Transverse colon (tissue), 4 donors: ENCODE measurements at regions not wholly inside any gene's neighbourhood (a gene's known extent, or its start where the extent isn't known, plus 50 kb on each side); places are given as distances from the start of the nearest gene placed in this dataset.
A peak's percentile ranks its signal among the peaks of the same experiment; 100 is the strongest.

ENCODE experiments used
- DNase-seq: peaks from one replicate; pipeline ENCODE4 v3.0.0-alpha.2; 2019
- H3K27ac ChIP-seq, 4 donors: fragments of 200-600 bp; sonication (generic); 2 replicates each; pipeline ENCODE4 v1.5.1; 2016 to 2018; ENCODE audit warnings: inconsistent platforms in 4 of 4
- H3K27me3 ChIP-seq: fragments of 200-600 bp; sonication (generic); 2 replicates; pipeline ENCODE4 v1.5.1; 2017; ENCODE audit warnings: inconsistent platforms
- H3K36me3 ChIP-seq, 4 donors: fragments of 200-600 bp; sonication (generic); 2 replicates each; pipeline ENCODE4 v1.5.1; 2017 to 2019; ENCODE audit warnings: inconsistent platforms in 4 of 4
- H3K4me1 ChIP-seq, 4 donors: fragments of 200-600 bp; sonication (generic); 2 replicates each; pipeline ENCODE4 v1.5.1; 2017 to 2020; ENCODE audit warnings: inconsistent platforms in 4 of 4
- H3K4me3 ChIP-seq, 4 donors: fragments of 200-600 bp; sonication (generic); 1 replicate in 1 of 4; 2 replicates in 3 of 4; pipeline versions ENCODE4 v1.5.1 to v1.6.1; 2017 to 2019; ENCODE audit warnings: inconsistent platforms in 4 of 4
- H3K9me3 ChIP-seq, 2 donors: fragments of 200-600 bp; sonication (generic); 2 replicates each; pipeline ENCODE4 v1.5.1; 2017 to 2019; ENCODE audit warnings: inconsistent platforms in 2 of 2
- EP300 ChIP-seq: sonication (generic); formaldehyde crosslinking; IDR thresholded peaks from one replicate; pipeline ENCODE4 v1.6.1; 2017; ENCODE audit warnings: antibody characterized with exemption, low read depth
- POLR2A ChIP-seq: fragments of 450-650 bp; IDR thresholded peaks from one replicate; pipeline ENCODE4 v1.6.1; 2016; ENCODE audit warnings: antibody characterized with exemption, mild to moderate bottlenecking, moderate library complexity
- POLR2AphosphoS5 ChIP-seq, 3 donors: sonication (generic); formaldehyde crosslinking; IDR thresholded peaks; one replicate each; pipeline ENCODE4 v1.6.1; 2016; ENCODE audit warnings: antibody characterized with exemption in 3 of 3
- WGBS, 2 donors: methylation state at CpG; one replicate each; pipeline ENCODE4 v1.1.5; 2018; ENCODE audit warnings: low coverage in 1 of 2; 5-methylcytosine and 5-hydroxymethylcytosine counted together
- in situ Hi-C, 4 donors: fragments of 200-750 bp; cut with MboI; loops; one replicate each; pipeline versions ENCODE4 v1.15.0 to v1.15.1; 2017; ENCODE audit warnings: low sequenced_read_pairs in 3 of 4, low pct_ligation_motif_present in 1 of 4, low pct_unique_long_range_greater_than_20kb in 1 of 4
- intact Hi-C: fragments of 100-400 bp; cut with DNase I; formaldehyde crosslinking; loops from one replicate; pipeline ENCODE4 v1.15.1; 2023; ENCODE audit warnings: low total_unique reads
- TF ChIP-seq, protein P1 (sequence below), 5 experiments: fragments of 200-600 bp in 3 of 5; fragments of 450-650 bp in 2 of 5; sonication (generic) in 3 of 5; IDR thresholded peaks; 1 replicate in 2 of 5; 2 replicates in 3 of 5; pipeline ENCODE4 v1.5.1; 2016 to 2017; ENCODE audit warnings: antibody characterized with exemption in 5 of 5, inconsistent platforms in 3 of 5, mild to moderate bottlenecking in 2 of 5, moderate library complexity in 1 of 5

DNA sequence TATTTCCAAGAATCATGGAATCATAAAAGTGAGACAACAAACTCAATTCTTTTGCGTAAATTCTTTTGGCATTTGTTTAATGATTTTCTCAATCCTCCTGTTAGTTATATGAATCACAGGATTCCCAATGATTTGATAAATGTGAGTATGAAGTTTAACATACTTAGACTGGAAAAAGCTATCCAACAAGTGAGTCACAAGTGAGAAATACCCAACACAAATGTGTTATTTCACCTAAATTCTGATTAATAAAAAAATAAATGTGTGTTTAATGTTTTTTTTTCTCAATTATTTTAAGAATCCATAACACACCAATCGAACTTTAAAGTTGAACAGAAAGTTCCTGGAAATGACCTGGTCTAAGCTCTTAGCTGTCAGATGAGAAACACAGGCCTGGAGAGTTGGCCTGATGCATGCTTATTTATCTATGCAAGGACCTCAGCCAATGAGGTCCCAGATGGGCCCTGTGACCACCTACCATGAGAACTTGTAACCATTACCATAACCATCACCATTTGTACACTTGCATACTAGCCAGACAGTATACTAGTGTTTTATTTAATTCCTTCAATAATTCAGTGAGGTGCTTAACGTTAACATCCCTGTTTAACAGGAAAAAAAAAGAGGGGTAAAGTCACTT lies 386.7 kb downstream of the SPRY1 start:
- intact Hi-C loops = no loop called here

DNA sequence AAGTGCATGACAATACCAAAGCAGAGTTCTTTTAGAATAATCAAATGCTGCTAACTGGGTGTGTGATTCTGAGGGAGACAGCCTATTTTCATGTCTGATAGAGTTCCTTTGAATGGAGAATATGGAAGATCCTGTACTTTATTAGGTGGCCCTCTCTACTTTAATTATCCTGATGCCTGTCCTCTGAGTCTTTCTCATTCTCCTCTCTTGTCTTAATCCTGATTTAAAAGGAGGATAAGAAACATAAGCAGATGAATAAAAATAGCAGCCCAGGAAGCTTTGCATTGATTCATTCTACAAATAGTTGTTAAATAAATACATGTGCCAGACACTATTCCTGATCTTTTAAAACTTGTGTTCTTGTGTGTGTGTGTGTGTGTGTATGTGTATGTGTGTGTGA lies 387.3 kb downstream of the SPRY1 start:
- in situ Hi-C loops = no loop called here
- TF ChIP-seq EP300 (no peak), POLR2A (no peak), POLR2AphosphoS5 (IDR thresholded peaks at IDR 0.05) (no peak)
- TF ChIP-seq, protein P1, sequence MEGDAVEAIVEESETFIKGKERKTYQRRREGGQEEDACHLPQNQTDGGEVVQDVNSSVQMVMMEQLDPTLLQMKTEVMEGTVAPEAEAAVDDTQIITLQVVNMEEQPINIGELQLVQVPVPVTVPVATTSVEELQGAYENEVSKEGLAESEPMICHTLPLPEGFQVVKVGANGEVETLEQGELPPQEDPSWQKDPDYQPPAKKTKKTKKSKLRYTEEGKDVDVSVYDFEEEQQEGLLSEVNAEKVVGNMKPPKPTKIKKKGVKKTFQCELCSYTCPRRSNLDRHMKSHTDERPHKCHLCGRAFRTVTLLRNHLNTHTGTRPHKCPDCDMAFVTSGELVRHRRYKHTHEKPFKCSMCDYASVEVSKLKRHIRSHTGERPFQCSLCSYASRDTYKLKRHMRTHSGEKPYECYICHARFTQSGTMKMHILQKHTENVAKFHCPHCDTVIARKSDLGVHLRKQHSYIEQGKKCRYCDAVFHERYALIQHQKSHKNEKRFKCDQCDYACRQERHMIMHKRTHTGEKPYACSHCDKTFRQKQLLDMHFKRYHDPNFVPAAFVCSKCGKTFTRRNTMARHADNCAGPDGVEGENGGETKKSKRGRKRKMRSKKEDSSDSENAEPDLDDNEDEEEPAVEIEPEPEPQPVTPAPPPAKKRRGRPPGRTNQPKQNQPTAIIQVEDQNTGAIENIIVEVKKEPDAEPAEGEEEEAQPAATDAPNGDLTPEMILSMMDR (IDR thresholded peaks at IDR 0.05) = no peak

More for the DNA sequence above, 386.7 kb downstream of the SPRY1 start:
- DNase-seq = no peak
- Histone ChIP-seq H3K4me3 (no peak overlapping the region), H3K9me3 (no peaks in the 10 kb centered on the region), H3K4me1 (peaks cover 0 to 15% (median 7%) of the 10 kb centered on the region in 4 donors), H3K27ac (peak overlapping the region; percentile 61 to 77 (median 64)), H3K27me3 (no peaks in the 10 kb centered on the region), H3K36me3 (no peaks in the 10 kb centered on the region)
- WGBS, 2 donors = 60 to 66% methylated on average over 3 of the region's 3 CpGs
- in situ Hi-C loops = no loop called here
- no peak for TF ChIP-seq EP300
- TF ChIP-seq, protein P1 (IDR thresholded peaks at IDR 0.05) = no peak
- no peak for TF ChIP-seq POLR2AphosphoS5 (IDR thresholded peaks at IDR 0.05)
- TF ChIP-seq POLR2A = no peak

DNA sequence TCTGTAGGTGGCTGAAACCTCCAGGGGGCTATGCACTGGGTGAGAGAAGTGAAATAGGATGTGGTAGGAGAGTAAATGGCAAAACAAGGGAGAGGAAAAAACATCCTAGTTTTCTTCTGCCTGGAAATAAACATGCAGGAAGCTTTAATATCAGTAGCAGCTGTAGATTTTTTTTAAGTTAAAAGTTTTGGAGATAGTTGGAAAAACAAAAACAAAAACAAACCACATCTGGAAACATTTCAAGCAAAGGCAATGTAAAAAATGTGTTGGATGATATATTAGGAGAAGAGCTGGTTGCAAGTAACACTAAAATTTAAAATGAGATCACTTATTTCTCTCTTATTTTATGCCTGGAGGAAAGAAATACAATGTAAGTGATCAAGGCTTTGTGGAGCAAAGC lies 388.0 kb downstream of the SPRY1 start:
- Histone ChIP-seq H3K4me3 (no peak overlapping the region), H3K27ac (peak overlapping the region; percentile 61 to 77 (median 64)), H3K4me1 (peaks cover 0 to 15% (median 7%) of the 10 kb centered on the region in 4 donors), H3K9me3 (no peaks in the 10 kb centered on the region), H3K36me3 (no peaks in the 10 kb centered on the region), H3K27me3 (no peaks in the 10 kb centered on the region)
- in situ Hi-C loops (no loop called here), intact Hi-C loops (no loop called here)
- TF ChIP-seq, protein P1 (IDR thresholded peaks at IDR 0.05) = no peak
- no peak for TF ChIP-seq EP300
- TF ChIP-seq POLR2A = no peak
- TF ChIP-seq POLR2AphosphoS5 (IDR thresholded peaks at IDR 0.05) = no peak
- no peak for DNase-seq

More for the DNA sequence above, 387.3 kb downstream of the SPRY1 start:
- no peak for DNase-seq
- intact Hi-C loops = no loop called here
- H3K4me3 ChIP-seq = no peak overlapping the region
- H3K27ac ChIP-seq = peak overlapping the region; percentile 61 to 77 (median 64)
- H3K27me3 ChIP-seq = no peaks in the 10 kb centered on the region
- no peaks in the 10 kb centered on the region for H3K9me3 ChIP-seq
- peaks cover 0 to 15% (median 7%) of the 10 kb centered on the region in 4 donors for H3K4me1 ChIP-seq
- H3K36me3 ChIP-seq = no peaks in the 10 kb centered on the region

DNA sequence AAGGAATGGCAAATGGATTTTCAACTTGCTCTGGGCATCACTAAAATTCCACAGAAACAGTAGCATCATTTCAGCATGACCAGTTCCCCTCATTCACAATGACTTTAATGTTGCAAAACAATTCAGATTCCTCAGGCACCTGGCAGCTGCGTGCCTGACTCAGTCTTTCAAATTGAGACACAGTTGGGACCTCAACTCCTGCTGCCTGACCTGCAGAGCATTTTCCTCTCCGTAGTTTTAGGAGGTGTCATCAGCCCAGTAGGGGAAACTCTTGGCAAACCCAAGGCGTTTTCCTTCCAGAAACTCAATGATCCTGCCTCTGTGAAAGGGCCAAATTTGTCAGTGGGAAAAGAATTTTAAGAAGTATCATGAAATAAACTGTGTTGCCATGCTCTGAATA lies 388.9 kb downstream of the SPRY1 start:
- 51 to 56% methylated on average over 3 of the region's 3 CpGs for WGBS, 2 donors
- Histone ChIP-seq H3K4me1 (peaks cover 0 to 15% (median 7%) of the 10 kb centered on the region in 4 donors), H3K27ac (peak overlapping the region; percentile 61 to 77 (median 64)), H3K36me3 (no peaks in the 10 kb centered on the region), H3K9me3 (no peaks in the 10 kb centered on the region), H3K27me3 (no peaks in the 10 kb centered on the region), H3K4me3 (no peak overlapping the region)
- intact Hi-C loops (no loop called here), in situ Hi-C loops (no loop called here)
- TF ChIP-seq POLR2A (no peak), EP300 (no peak), POLR2AphosphoS5 (IDR thresholded peaks at IDR 0.05) (peak; percentile 37 to 59 (median 41))
- TF ChIP-seq, protein P1 (IDR thresholded peaks at IDR 0.05) = no peak
- DNase-seq = peak; percentile 27
